ENCODE measurements at regions not wholly inside any gene's neighbourhood (a gene's known extent, or its start where the extent isn't known, plus 50 kb on each side); places are given as distances from the start of the nearest gene placed in this dataset.
"Not testable (repeated sequence)": the region's sequence is repeated elsewhere in the genome, so short reads cannot be mapped to it uniquely, and the experiment has no call there.

- not testable (repeated sequence) for H3K9ac ChIP-seq (ENCODE audit: low read length); H3K4me3 ChIP-seq (ENCODE audit: low read length); H3K27me3 ChIP-seq (ENCODE audit: control insufficient read depth, insufficient read depth, low read length); H3K9me3 ChIP-seq (ENCODE audit: control insufficient read depth, low read depth, low read length); H3K36me3 ChIP-seq (ENCODE audit: control insufficient read depth, low read depth, low read length); H3K27ac ChIP-seq (ENCODE audit: low read length); H3K4me1 ChIP-seq (ENCODE audit: control insufficient read depth, low read depth, low read length)
Measured at GRCh38 chr12:9543341-9543740, 64.4 kb downstream of the KLRB1 start.

- H3K27me3 ChIP-seq (ENCODE audit: control insufficient read depth, insufficient read depth, low read length); H3K9ac ChIP-seq (ENCODE audit: low read length); H3K4me1 ChIP-seq (ENCODE audit: control insufficient read depth, low read depth, low read length); H3K27ac ChIP-seq (ENCODE audit: low read length); H3K36me3 ChIP-seq (ENCODE audit: control insufficient read depth, low read depth, low read length); H3K9me3 ChIP-seq (ENCODE audit: control insufficient read depth, low read depth, low read length); H3K4me3 ChIP-seq (ENCODE audit: low read length): not testable (repeated sequence)
Measured at GRCh38 chr12:9542827-9543226, 64.9 kb downstream of the KLRB1 start.

- not testable (repeated sequence) for H3K4me1 ChIP-seq (ENCODE audit: control insufficient read depth, low read depth, low read length); H3K27me3 ChIP-seq (ENCODE audit: control insufficient read depth, insufficient read depth, low read length); H3K27ac ChIP-seq (ENCODE audit: low read length); H3K9me3 ChIP-seq (ENCODE audit: control insufficient read depth, low read depth, low read length); H3K36me3 ChIP-seq (ENCODE audit: control insufficient read depth, low read depth, low read length); H3K9ac ChIP-seq (ENCODE audit: low read length); H3K4me3 ChIP-seq (ENCODE audit: low read length)
Measured at GRCh38 chr12:9515925-9516324, 91.8 kb downstream of the KLRB1 start.

- H3K9ac ChIP-seq (ENCODE audit: low read length); H3K27me3 ChIP-seq (ENCODE audit: control insufficient read depth, insufficient read depth, low read length); H3K4me1 ChIP-seq (ENCODE audit: control insufficient read depth, low read depth, low read length); H3K36me3 ChIP-seq (ENCODE audit: control insufficient read depth, low read depth, low read length); H3K4me3 ChIP-seq (ENCODE audit: low read length); H3K27ac ChIP-seq (ENCODE audit: low read length); H3K9me3 ChIP-seq (ENCODE audit: control insufficient read depth, low read depth, low read length): not testable (repeated sequence)
Measured at GRCh38 chr12:9512695-9513094, 95.0 kb downstream of the KLRB1 start.

GRCh38 chr12:9510392-9511011 lies 97.2 kb downstream of the KLRB1 start:
- H3K9ac ChIP-seq (ENCODE audit: low read length); H3K4me1 ChIP-seq (ENCODE audit: control insufficient read depth, low read depth, low read length); H3K27ac ChIP-seq (ENCODE audit: low read length); H3K4me3 ChIP-seq (ENCODE audit: low read length); H3K9me3 ChIP-seq (ENCODE audit: control insufficient read depth, low read depth, low read length); H3K27me3 ChIP-seq (ENCODE audit: control insufficient read depth, insufficient read depth, low read length); H3K36me3 ChIP-seq (ENCODE audit: control insufficient read depth, low read depth, low read length): not testable (repeated sequence)

- no peaks in the 10 kb centered on the region for H3K9me3 ChIP-seq (ENCODE audit: control insufficient read depth, low read depth, low read length)
- no peak overlapping the region for H3K9ac ChIP-seq (ENCODE audit: low read length)
- H3K4me3 ChIP-seq (ENCODE audit: low read length), result no peak overlapping the region
- H3K27me3 ChIP-seq (ENCODE audit: control insufficient read depth, insufficient read depth, low read length), result no peaks in the 10 kb centered on the region
- H3K27ac ChIP-seq (ENCODE audit: low read length), result no peak overlapping the region
- no peaks in the 10 kb centered on the region for H3K4me1 ChIP-seq (ENCODE audit: control insufficient read depth, low read depth, low read length)
- H3K36me3 ChIP-seq (ENCODE audit: control insufficient read depth, low read depth, low read length), result no peaks in the 10 kb centered on the region
Measured at GRCh38 chr12:9509464-9510161, 98.1 kb downstream of the KLRB1 start.

GRCh38 chr12:9506746-9507145 lies 101.0 kb downstream of the KLRB1 start:
- no peak overlapping the region for H3K4me3 ChIP-seq (ENCODE audit: low read length)
- H3K36me3 ChIP-seq (ENCODE audit: control insufficient read depth, low read depth, low read length), result no peaks in the 10 kb centered on the region
- H3K27ac ChIP-seq (ENCODE audit: low read length), result no peak overlapping the region
- H3K9me3 ChIP-seq (ENCODE audit: control insufficient read depth, low read depth, low read length), result no peaks in the 10 kb centered on the region
- H3K27me3 ChIP-seq (ENCODE audit: control insufficient read depth, insufficient read depth, low read length), result no peaks in the 10 kb centered on the region
- H3K9ac ChIP-seq (ENCODE audit: low read length), result no peak overlapping the region
- no peaks in the 10 kb centered on the region for H3K4me1 ChIP-seq (ENCODE audit: control insufficient read depth, low read depth, low read length)

GRCh38 chr12:9503384-9503783 lies 104.3 kb downstream of the KLRB1 start:
- H3K27me3 ChIP-seq (ENCODE audit: control insufficient read depth, insufficient read depth, low read length); H3K9ac ChIP-seq (ENCODE audit: low read length); H3K4me1 ChIP-seq (ENCODE audit: control insufficient read depth, low read depth, low read length); H3K27ac ChIP-seq (ENCODE audit: low read length); H3K36me3 ChIP-seq (ENCODE audit: control insufficient read depth, low read depth, low read length); H3K4me3 ChIP-seq (ENCODE audit: low read length); H3K9me3 ChIP-seq (ENCODE audit: control insufficient read depth, low read depth, low read length): not testable (repeated sequence)

GRCh38 chr12:9502845-9503244 lies 104.9 kb downstream of the KLRB1 start:
- not testable (repeated sequence) for H3K4me3 ChIP-seq (ENCODE audit: low read length); H3K9ac ChIP-seq (ENCODE audit: low read length); H3K4me1 ChIP-seq (ENCODE audit: control insufficient read depth, low read depth, low read length); H3K27me3 ChIP-seq (ENCODE audit: control insufficient read depth, insufficient read depth, low read length); H3K9me3 ChIP-seq (ENCODE audit: control insufficient read depth, low read depth, low read length); H3K36me3 ChIP-seq (ENCODE audit: control insufficient read depth, low read depth, low read length); H3K27ac ChIP-seq (ENCODE audit: low read length)

GRCh38 chr12:9493325-9493724 lies 114.4 kb downstream of the KLRB1 start:
- H3K36me3 ChIP-seq (ENCODE audit: control insufficient read depth, low read depth, low read length); H3K4me1 ChIP-seq (ENCODE audit: control insufficient read depth, low read depth, low read length); H3K9ac ChIP-seq (ENCODE audit: low read length); H3K27me3 ChIP-seq (ENCODE audit: control insufficient read depth, insufficient read depth, low read length); H3K27ac ChIP-seq (ENCODE audit: low read length); H3K4me3 ChIP-seq (ENCODE audit: low read length); H3K9me3 ChIP-seq (ENCODE audit: control insufficient read depth, low read depth, low read length): not testable (repeated sequence)

- H3K27me3 ChIP-seq (ENCODE audit: control insufficient read depth, insufficient read depth, low read length); H3K4me3 ChIP-seq (ENCODE audit: low read length); H3K27ac ChIP-seq (ENCODE audit: low read length); H3K9ac ChIP-seq (ENCODE audit: low read length); H3K9me3 ChIP-seq (ENCODE audit: control insufficient read depth, low read depth, low read length); H3K4me1 ChIP-seq (ENCODE audit: control insufficient read depth, low read depth, low read length); H3K36me3 ChIP-seq (ENCODE audit: control insufficient read depth, low read depth, low read length): not testable (repeated sequence)
Measured at GRCh38 chr12:9481289-9481688, 126.4 kb downstream of the KLRB1 start.

- H3K4me1 ChIP-seq (ENCODE audit: control insufficient read depth, low read depth, low read length); H3K36me3 ChIP-seq (ENCODE audit: control insufficient read depth, low read depth, low read length); H3K9ac ChIP-seq (ENCODE audit: low read length); H3K4me3 ChIP-seq (ENCODE audit: low read length); H3K27me3 ChIP-seq (ENCODE audit: control insufficient read depth, insufficient read depth, low read length); H3K27ac ChIP-seq (ENCODE audit: low read length); H3K9me3 ChIP-seq (ENCODE audit: control insufficient read depth, low read depth, low read length): not testable (repeated sequence)
Measured at GRCh38 chr12:9474197-9474596, 133.5 kb downstream of the KLRB1 start.
